ENCODE measurements at regions not wholly inside any gene's neighbourhood (a gene's known extent, or its start where the extent isn't known, plus 50 kb on each side); places are given as distances from the start of the nearest gene placed in this dataset.
A peak's percentile ranks its signal among the peaks of the same experiment; 100 is the strongest.

GRCh38 chr16:17557949-17558348 lies 87.2 kb upstream of the XYLT1 start:
- intact Hi-C loops (cut with micrococcal nuclease), result no loop called here
- BruUV-seq (replicated peaks), result no TSS peak

DNA sequence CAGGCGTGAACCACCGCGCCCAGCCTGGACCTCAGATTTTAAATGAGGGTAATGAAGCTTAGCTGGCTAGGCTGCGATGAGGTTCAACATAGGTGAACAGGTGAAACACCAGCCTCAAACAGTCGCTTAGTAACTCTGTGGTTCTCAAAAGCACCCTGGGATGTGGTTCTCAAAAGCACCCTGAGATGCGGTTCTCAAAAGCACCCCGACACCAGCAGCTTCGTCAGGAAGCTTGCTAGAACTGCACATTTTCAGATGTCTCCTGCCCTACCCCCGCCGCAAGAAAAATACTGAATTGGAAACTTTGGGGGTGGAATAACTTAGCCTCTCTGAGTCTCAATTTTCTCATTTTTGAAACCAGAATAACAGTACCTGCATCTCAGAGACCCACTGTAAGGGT lies 86.7 kb upstream of the XYLT1 start:
- Mint-ChIP-seq H3K4me3 (ENCODE audit: unreplicated experiment) (no peak overlapping the region), H3K9me3 (ENCODE audit: unreplicated experiment) (peaks cover 45% of the 10 kb centered on the region), H3K4me1 (ENCODE audit: insufficient read depth, unreplicated experiment) (no peaks in the 10 kb centered on the region), H3K36me3 (ENCODE audit: insufficient read depth, unreplicated experiment) (no peaks in the 10 kb centered on the region), H3K27me3 (ENCODE audit: insufficient read depth, unreplicated experiment) (no peaks in the 10 kb centered on the region), H3K27ac (ENCODE audit: low read depth, unreplicated experiment) (no peak overlapping the region)
- TF ChIP-seq, protein P1, sequence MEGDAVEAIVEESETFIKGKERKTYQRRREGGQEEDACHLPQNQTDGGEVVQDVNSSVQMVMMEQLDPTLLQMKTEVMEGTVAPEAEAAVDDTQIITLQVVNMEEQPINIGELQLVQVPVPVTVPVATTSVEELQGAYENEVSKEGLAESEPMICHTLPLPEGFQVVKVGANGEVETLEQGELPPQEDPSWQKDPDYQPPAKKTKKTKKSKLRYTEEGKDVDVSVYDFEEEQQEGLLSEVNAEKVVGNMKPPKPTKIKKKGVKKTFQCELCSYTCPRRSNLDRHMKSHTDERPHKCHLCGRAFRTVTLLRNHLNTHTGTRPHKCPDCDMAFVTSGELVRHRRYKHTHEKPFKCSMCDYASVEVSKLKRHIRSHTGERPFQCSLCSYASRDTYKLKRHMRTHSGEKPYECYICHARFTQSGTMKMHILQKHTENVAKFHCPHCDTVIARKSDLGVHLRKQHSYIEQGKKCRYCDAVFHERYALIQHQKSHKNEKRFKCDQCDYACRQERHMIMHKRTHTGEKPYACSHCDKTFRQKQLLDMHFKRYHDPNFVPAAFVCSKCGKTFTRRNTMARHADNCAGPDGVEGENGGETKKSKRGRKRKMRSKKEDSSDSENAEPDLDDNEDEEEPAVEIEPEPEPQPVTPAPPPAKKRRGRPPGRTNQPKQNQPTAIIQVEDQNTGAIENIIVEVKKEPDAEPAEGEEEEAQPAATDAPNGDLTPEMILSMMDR (IDR thresholded peaks at IDR 0.05; ENCODE audit: unreplicated experiment), result no peak
- POLR2A ChIA-PET, result no interaction called here
- DNase-seq (ENCODE audit: unreplicated experiment), result no peak
- intact Hi-C loops (cut with micrococcal nuclease), result no loop called here
- CTCF ChIA-PET, result interaction anchor here (0.5 kb wide), 1 partner anchor 194 kb away, joined by 4 read pairs; no protein-coding TSS in a partner anchor
- no TSS peak for BruUV-seq (replicated peaks)

More at GRCh38 chr16:17557949-17558348, 87.2 kb upstream of the XYLT1 start:
- Mint-ChIP-seq H3K27me3 (ENCODE audit: insufficient read depth, unreplicated experiment) (no peaks in the 10 kb centered on the region), H3K27ac (ENCODE audit: low read depth, unreplicated experiment) (no peak overlapping the region), H3K4me3 (ENCODE audit: unreplicated experiment) (no peak overlapping the region), H3K9me3 (ENCODE audit: unreplicated experiment) (peaks cover 44% of the 10 kb centered on the region), H3K4me1 (ENCODE audit: insufficient read depth, unreplicated experiment) (no peaks in the 10 kb centered on the region), H3K36me3 (ENCODE audit: insufficient read depth, unreplicated experiment) (no peaks in the 10 kb centered on the region)
- CTCF ChIA-PET, result interaction anchor here (0.5 kb wide), 1 partner anchor 193 kb away, joined by 4 read pairs; no protein-coding TSS in a partner anchor
- DNase-seq (ENCODE audit: unreplicated experiment), result no peak
- TF ChIP-seq, protein P1 (IDR thresholded peaks at IDR 0.05; ENCODE audit: unreplicated experiment), result no peak
- POLR2A ChIA-PET, result no interaction called here

DNA sequence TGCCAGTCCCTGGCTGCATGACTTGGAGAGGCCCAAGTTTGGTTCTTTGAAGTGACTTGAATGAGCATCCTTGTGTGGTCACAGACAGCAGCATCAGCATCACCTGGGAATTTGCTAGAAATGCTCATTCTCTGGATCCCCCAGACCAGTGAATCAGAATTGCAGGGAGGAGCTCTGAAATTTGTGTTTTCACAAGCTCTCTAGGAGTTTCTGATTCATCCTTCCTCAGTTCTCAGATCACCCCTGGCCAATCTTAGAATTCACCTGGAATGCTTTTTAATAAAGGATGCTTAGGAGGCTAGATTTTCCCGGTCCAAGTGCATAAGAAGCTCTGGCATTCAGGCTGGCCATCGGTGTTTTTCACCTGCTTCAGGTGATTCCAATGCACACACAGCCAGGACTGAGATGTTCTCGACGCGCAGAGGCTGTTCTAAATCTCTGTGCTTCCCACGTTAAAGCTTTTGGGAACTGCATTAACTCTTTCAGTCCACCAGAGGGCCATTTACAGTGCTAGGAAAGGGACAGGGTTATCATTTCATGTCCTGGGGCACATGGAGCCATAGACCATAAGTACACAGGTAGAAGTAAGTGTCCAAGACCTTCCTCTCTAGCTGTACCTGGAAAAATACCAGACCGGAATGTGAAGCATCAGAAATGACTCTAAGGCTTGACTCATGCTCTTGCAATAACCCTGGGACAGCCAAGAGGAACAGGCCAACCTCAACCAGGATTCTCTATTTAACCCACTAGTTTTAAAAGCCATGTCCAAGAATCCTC lies 85.7 kb upstream of the XYLT1 start:
- BruUV-seq (replicated peaks), result no TSS peak
- CTCF ChIA-PET, result interaction anchor here (0.6 kb wide), 1 partner anchor 23 kb away, joined by 4 read pairs; no protein-coding TSS in a partner anchor
- intact Hi-C loops (cut with micrococcal nuclease), result no loop called here
- peaks cover 47% of the 10 kb centered on the region for H3K9me3 Mint-ChIP-seq (ENCODE audit: unreplicated experiment)
- no peaks in the 10 kb centered on the region for H3K4me1 Mint-ChIP-seq (ENCODE audit: insufficient read depth, unreplicated experiment)
- no peak overlapping the region for H3K27ac Mint-ChIP-seq (ENCODE audit: low read depth, unreplicated experiment)
- TF ChIP-seq, protein P1 (IDR thresholded peaks at IDR 0.05; ENCODE audit: unreplicated experiment), result no peak
- H3K4me3 Mint-ChIP-seq (ENCODE audit: unreplicated experiment), result no peak overlapping the region
- H3K27me3 Mint-ChIP-seq (ENCODE audit: insufficient read depth, unreplicated experiment), result no peaks in the 10 kb centered on the region
- DNase-seq (ENCODE audit: unreplicated experiment), result peak; percentile 67
- no peaks in the 10 kb centered on the region for H3K36me3 Mint-ChIP-seq (ENCODE audit: insufficient read depth, unreplicated experiment)
- POLR2A ChIA-PET, result no interaction called here

DNA sequence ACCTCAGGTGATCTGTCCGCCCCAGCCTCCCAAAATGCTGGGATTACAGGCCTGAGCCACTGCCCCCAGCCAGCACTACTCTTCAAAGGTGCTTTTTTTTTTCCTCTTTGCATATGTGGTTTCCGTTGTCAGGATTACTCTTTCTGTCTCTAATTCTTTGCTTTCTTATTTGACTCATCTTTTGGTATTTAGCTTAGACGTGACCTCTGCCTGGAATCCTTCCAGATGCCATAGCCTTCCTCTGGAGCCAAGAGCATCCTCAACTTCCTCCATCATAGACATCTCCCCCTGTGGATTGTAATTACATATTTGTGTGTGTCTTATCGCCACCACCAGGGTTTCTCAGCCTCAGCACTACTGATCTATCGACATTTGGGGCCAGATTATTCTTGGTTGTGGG lies 84.4 kb upstream of the XYLT1 start:
- ChIA-PET CTCF (no interaction called here), POLR2A (no interaction called here)
- no TSS peak for BruUV-seq (replicated peaks)
- no peak overlapping the region for H3K4me3 Mint-ChIP-seq (ENCODE audit: unreplicated experiment)
- no peaks in the 10 kb centered on the region for H3K27me3 Mint-ChIP-seq (ENCODE audit: insufficient read depth, unreplicated experiment)
- H3K4me1 Mint-ChIP-seq (ENCODE audit: insufficient read depth, unreplicated experiment), result no peaks in the 10 kb centered on the region
- intact Hi-C loops (cut with micrococcal nuclease), result no loop called here
- TF ChIP-seq, protein P1 (IDR thresholded peaks at IDR 0.05; ENCODE audit: unreplicated experiment), result no peak
- H3K36me3 Mint-ChIP-seq (ENCODE audit: insufficient read depth, unreplicated experiment), result no peaks in the 10 kb centered on the region
- H3K27ac Mint-ChIP-seq (ENCODE audit: low read depth, unreplicated experiment), result no peak overlapping the region
- H3K9me3 Mint-ChIP-seq (ENCODE audit: unreplicated experiment), result peaks cover 47% of the 10 kb centered on the region
- DNase-seq (ENCODE audit: unreplicated experiment), result peak; percentile 29

Measured in MCF 10A (cell line).